ENCODE measurements at regions not wholly inside any gene's neighbourhood (a gene's known extent, or its start where the extent isn't known, plus 50 kb on each side); places are given as distances from the start of the nearest gene placed in this dataset.

DNA sequence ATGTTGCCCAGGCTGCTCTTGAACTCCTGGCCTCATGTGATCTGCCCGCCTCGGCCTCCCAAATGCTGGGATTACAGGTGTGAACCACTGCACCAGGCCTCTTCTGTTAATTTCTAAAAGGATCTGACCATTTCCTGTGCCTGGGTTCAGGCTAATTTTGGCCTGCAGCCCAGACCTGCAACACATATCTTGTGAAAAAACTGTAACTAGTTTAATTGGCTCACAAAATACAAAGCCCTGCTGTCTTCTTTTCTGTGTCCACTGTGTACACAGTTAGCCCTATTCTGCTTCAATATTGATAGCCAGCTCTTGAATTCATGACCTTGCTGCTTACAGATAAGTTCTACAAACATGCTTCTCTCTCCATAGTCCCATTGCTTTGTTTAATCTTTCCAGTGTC, 753.5 kb downstream of the PDHA2 start:
- H3K4me2 ChIP-seq (replicated peaks; ENCODE audit: extremely low read depth, low read length, poor library complexity, severe bottlenecking) = no peak overlapping the region
- peaks cover 0 to 2% (median 0%) of the 10 kb centered on the region in 3 donors for H3K27me3 Mint-ChIP-seq (ENCODE audit: low read depth in 3 of 3)
- WGBS (ENCODE audit: insufficient coverage) = 77% methylated on average over 2 of the region's 2 CpGs
- no peaks in the 10 kb centered on the region for H4K20me1 ChIP-seq (ENCODE audit: insufficient read depth, low read length)
- H3K36me3 ChIP-seq (replicated peaks in 1 of 2; ENCODE audit: control insufficient read depth in 1 of 2, insufficient read depth in 2 of 2, low read length in 2 of 2) = no peaks in the 10 kb centered on the region
- H3K36me3 Mint-ChIP-seq = no peaks in the 10 kb centered on the region
- no peak overlapping the region for H3K9ac ChIP-seq (ENCODE audit: insufficient read depth, low read length, poor library complexity, severe bottlenecking)
- intact Hi-C loops (cut with micrococcal nuclease) = no loop called here
- peaks cover 0 to 15% (median 8%) of the 10 kb centered on the region in 7 donors for H3K9me3 Mint-ChIP-seq
- no peak overlapping the region for H3K27ac Mint-ChIP-seq
- TF ChIP-seq, protein P1, sequence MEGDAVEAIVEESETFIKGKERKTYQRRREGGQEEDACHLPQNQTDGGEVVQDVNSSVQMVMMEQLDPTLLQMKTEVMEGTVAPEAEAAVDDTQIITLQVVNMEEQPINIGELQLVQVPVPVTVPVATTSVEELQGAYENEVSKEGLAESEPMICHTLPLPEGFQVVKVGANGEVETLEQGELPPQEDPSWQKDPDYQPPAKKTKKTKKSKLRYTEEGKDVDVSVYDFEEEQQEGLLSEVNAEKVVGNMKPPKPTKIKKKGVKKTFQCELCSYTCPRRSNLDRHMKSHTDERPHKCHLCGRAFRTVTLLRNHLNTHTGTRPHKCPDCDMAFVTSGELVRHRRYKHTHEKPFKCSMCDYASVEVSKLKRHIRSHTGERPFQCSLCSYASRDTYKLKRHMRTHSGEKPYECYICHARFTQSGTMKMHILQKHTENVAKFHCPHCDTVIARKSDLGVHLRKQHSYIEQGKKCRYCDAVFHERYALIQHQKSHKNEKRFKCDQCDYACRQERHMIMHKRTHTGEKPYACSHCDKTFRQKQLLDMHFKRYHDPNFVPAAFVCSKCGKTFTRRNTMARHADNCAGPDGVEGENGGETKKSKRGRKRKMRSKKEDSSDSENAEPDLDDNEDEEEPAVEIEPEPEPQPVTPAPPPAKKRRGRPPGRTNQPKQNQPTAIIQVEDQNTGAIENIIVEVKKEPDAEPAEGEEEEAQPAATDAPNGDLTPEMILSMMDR (IDR thresholded peaks at IDR 0.05) = no peak
- no peaks in the 10 kb centered on the region for H3K4me1 Mint-ChIP-seq
- no peaks in the 10 kb centered on the region for H3K27me3 ChIP-seq (ENCODE audit: control insufficient read depth in 2 of 2, insufficient read depth in 2 of 2, low read length in 2 of 2)
- no peak for DNase-seq
- H2AFZ ChIP-seq (ENCODE audit: insufficient read depth, low read depth, low read length, poor library complexity, severe bottlenecking) = no peak overlapping the region
- no peaks in the 10 kb centered on the region for H3K4me1 ChIP-seq (ENCODE audit: control insufficient read depth in 1 of 2, insufficient read depth in 2 of 2, low read length in 2 of 2)
- no peak overlapping the region for H3K4me3 Mint-ChIP-seq
- no peak overlapping the region for H3K4me3 ChIP-seq (replicated peaks in 1 of 3; ENCODE audit: low read depth in 2 of 3, low read length in 3 of 3)
- H3K27ac ChIP-seq (ENCODE audit: low read depth in 1 of 2, low read length in 2 of 2) = no peak overlapping the region
- peaks cover 0 to under 1% of the 10 kb centered on the region in 2 donors for H3K9me3 ChIP-seq (replicated peaks in 1 of 2; ENCODE audit: control insufficient read depth in 1 of 2, insufficient read depth in 1 of 2, low read length in 2 of 2)
- H3K79me2 ChIP-seq (ENCODE audit: insufficient read depth, low read length) = no peaks in the 10 kb centered on the region

DNA sequence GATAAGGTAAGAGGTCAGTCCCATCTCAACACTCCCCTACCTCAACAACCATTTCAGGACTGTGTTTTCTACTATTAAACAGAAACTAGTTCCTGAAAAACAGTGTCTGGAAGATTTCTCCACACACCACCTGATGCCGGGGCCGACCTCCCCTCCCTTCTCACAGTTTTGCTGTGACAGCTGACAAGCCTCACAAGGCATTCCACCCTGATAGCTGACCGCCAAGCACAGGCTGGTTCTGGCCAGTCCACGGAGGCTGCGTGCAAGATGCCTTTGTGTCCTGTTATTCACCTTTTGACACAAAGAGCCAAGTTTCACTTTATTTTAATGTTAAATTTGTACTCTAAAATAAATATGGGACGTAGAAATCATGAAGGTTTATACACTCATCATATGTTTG, 758.6 kb downstream of the PDHA2 start:
- Mint-ChIP-seq H3K27ac (no peak overlapping the region), H3K4me1 (no peaks in the 10 kb centered on the region), H3K9me3 (peaks cover 0 to 7% (median 4%) of the 10 kb centered on the region in 7 donors), H3K36me3 (no peaks in the 10 kb centered on the region), H3K27me3 (ENCODE audit: low read depth in 3 of 3) (no peaks in the 10 kb centered on the region), H3K4me3 (no peak overlapping the region)
- no peaks in the 10 kb centered on the region for H3K4me1 ChIP-seq (ENCODE audit: control insufficient read depth in 1 of 2, insufficient read depth in 2 of 2, low read length in 2 of 2)
- H3K9me3 ChIP-seq (replicated peaks in 1 of 2; ENCODE audit: control insufficient read depth in 1 of 2, insufficient read depth in 1 of 2, low read length in 2 of 2) = peaks cover 0 to 2% of the 10 kb centered on the region in 2 donors
- H3K79me2 ChIP-seq (ENCODE audit: insufficient read depth, low read length) = no peaks in the 10 kb centered on the region
- H3K36me3 ChIP-seq (replicated peaks in 1 of 2; ENCODE audit: control insufficient read depth in 1 of 2, insufficient read depth in 2 of 2, low read length in 2 of 2) = no peaks in the 10 kb centered on the region
- no peaks in the 10 kb centered on the region for H4K20me1 ChIP-seq (ENCODE audit: insufficient read depth, low read length)
- TF ChIP-seq, protein P1 (IDR thresholded peaks at IDR 0.05) = no peak
- H3K27me3 ChIP-seq (ENCODE audit: control insufficient read depth in 2 of 2, insufficient read depth in 2 of 2, low read length in 2 of 2) = no peaks in the 10 kb centered on the region
- no peak overlapping the region for H3K4me3 ChIP-seq (replicated peaks in 1 of 3; ENCODE audit: low read depth in 2 of 3, low read length in 3 of 3)
- DNase-seq = no peak
- intact Hi-C loops (cut with micrococcal nuclease) = no loop called here
- 70% methylated on average over 2 of the region's 6 CpGs for WGBS (ENCODE audit: insufficient coverage)
- H2AFZ ChIP-seq (ENCODE audit: insufficient read depth, low read depth, low read length, poor library complexity, severe bottlenecking) = no peak overlapping the region
- H3K4me2 ChIP-seq (replicated peaks; ENCODE audit: extremely low read depth, low read length, poor library complexity, severe bottlenecking) = no peak overlapping the region
- H3K9ac ChIP-seq (ENCODE audit: insufficient read depth, low read length, poor library complexity, severe bottlenecking) = no peak overlapping the region
- H3K27ac ChIP-seq (ENCODE audit: low read depth in 1 of 2, low read length in 2 of 2) = no peak overlapping the region
